ENCODE measurements at regions not wholly inside any gene's neighbourhood (a gene's known extent, or its start where the extent isn't known, plus 50 kb on each side); places are given as distances from the start of the nearest gene placed in this dataset.
A peak's percentile ranks its signal among the peaks of the same experiment; 100 is the strongest.

GRCh38 chr1:212203630-212204029, 81.6 kb upstream of the PPP2R5A start (continued):
- TF ChIP-seq STAT1 (IDR thresholded peaks at IDR 0.05; ENCODE audit: unreplicated experiment), result no peak

GRCh38 chr1:212205006-212205405, 80.2 kb upstream of the PPP2R5A start:
- no peaks in the 10 kb centered on the region for H3K36me3 Mint-ChIP-seq (ENCODE audit: low read depth)
- Histone ChIP-seq H3K4me2 (no peak overlapping the region), H2AFZ (peak overlapping the region; percentile 70; the same call in 1 of the 2 replicates), H3K9me2 (ENCODE audit: insufficient read depth) (peaks cover 3% of the 10 kb centered on the region; the same call in 1 of the 2 replicates), H3K4me3 (no peak overlapping the region), H3K27me3 (ENCODE audit: insufficient read depth) (no peaks in the 10 kb centered on the region), H3F3A (replicated peaks; ENCODE audit: low read depth) (no peaks in the 10 kb centered on the region), H3K27ac (ENCODE audit: low read depth) (no peak overlapping the region), H3K79me2 (replicated peaks; ENCODE audit: insufficient read depth) (no peaks in the 10 kb centered on the region), H3K36me3 (ENCODE audit: insufficient read depth) (no peaks in the 10 kb centered on the region), H3K4me1 (ENCODE audit: insufficient read depth) (0 out of 2 replicates have a peak, but pooled peaks cover 6% of the 10 kb centered on the region), H4K20me1 (replicated peaks; ENCODE audit: insufficient read depth) (no peaks in the 10 kb centered on the region)
- H3K27ac Mint-ChIP-seq, result no peak overlapping the region
- TF ChIP-seq STAT1 (IDR thresholded peaks at IDR 0.05; ENCODE audit: unreplicated experiment) (no peak), NANOG (IDR thresholded peaks at IDR 0.05; ENCODE audit: borderline replicate concordance) (no peak)
- TF ChIP-seq, protein P1, sequence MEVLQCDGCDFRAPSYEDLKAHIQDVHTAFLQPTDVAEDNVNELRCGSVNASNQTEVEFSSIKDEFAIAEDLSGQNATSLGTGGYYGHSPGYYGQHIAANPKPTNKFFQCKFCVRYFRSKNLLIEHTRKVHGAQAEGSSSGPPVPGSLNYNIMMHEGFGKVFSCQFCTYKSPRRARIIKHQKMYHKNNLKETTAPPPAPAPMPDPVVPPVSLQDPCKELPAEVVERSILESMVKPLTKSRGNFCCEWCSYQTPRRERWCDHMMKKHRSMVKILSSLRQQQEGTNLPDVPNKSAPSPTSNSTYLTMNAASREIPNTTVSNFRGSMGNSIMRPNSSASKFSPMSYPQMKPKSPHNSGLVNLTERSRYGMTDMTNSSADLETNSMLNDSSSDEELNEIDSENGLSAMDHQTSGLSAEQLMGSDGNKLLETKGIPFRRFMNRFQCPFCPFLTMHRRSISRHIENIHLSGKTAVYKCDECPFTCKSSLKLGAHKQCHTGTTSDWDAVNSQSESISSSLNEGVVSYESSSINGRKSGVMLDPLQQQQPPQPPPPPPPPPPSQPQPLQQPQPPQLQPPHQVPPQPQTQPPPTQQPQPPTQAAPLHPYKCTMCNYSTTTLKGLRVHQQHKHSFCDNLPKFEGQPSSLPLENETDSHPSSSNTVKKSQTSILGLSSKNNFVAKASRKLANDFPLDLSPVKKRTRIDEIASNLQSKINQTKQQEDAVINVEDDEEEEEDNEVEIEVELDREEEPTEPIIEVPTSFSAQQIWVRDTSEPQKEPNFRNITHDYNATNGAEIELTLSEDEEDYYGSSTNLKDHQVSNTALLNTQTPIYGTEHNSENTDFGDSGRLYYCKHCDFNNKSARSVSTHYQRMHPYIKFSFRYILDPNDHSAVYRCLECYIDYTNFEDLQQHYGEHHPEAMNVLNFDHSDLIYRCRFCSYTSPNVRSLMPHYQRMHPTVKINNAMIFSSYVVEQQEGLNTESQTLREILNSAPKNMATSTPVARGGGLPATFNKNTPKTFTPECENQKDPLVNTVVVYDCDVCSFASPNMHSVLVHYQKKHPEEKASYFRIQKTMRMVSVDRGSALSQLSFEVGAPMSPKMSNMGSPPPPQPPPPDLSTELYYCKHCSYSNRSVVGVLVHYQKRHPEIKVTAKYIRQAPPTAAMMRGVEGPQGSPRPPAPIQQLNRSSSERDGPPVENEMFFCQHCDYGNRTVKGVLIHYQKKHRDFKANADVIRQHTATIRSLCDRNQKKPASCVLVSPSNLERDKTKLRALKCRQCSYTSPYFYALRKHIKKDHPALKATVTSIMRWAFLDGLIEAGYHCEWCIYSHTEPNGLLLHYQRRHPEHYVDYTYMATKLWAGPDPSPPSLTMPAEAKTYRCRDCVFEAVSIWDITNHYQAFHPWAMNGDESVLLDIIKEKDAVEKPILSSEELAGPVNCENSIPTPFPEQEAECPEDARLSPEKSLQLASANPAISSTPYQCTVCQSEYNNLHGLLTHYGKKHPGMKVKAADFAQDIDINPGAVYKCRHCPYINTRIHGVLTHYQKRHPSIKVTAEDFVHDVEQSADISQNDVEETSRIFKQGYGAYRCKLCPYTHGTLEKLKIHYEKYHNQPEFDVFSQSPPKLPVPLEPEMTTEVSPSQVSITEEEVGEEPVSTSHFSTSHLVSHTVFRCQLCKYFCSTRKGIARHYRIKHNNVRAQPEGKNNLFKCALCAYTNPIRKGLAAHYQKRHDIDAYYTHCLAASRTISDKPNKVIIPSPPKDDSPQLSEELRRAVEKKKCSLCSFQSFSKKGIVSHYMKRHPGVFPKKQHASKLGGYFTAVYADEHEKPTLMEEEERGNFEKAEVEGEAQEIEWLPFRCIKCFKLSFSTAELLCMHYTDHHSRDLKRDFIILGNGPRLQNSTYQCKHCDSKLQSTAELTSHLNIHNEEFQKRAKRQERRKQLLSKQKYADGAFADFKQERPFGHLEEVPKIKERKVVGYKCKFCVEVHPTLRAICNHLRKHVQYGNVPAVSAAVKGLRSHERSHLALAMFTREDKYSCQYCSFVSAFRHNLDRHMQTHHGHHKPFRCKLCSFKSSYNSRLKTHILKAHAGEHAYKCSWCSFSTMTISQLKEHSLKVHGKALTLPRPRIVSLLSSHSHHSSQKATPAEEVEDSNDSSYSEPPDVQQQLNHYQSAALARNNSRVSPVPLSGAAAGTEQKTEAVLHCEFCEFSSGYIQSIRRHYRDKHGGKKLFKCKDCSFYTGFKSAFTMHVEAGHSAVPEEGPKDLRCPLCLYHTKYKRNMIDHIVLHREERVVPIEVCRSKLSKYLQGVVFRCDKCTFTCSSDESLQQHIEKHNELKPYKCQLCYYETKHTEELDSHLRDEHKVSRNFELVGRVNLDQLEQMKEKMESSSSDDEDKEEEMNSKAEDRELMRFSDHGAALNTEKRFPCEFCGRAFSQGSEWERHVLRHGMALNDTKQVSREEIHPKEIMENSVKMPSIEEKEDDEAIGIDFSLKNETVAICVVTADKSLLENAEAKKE (CRISPR knock-in tag; IDR thresholded peaks at IDR 0.05), result no peak
- no peak for DNase-seq (ENCODE audit: low spot score)
- ATAC-seq, result no peak
- no peak overlapping the region for H3K4me3 Mint-ChIP-seq
- peaks cover 5% of the 10 kb centered on the region for H3K27me3 Mint-ChIP-seq (ENCODE audit: insufficient read depth, low read depth, poor library complexity)
- H3K4me1 Mint-ChIP-seq, result no peaks in the 10 kb centered on the region; the same call in 2 of the 3 replicates
- no peaks in the 10 kb centered on the region for H3K9me3 Mint-ChIP-seq

DNA sequence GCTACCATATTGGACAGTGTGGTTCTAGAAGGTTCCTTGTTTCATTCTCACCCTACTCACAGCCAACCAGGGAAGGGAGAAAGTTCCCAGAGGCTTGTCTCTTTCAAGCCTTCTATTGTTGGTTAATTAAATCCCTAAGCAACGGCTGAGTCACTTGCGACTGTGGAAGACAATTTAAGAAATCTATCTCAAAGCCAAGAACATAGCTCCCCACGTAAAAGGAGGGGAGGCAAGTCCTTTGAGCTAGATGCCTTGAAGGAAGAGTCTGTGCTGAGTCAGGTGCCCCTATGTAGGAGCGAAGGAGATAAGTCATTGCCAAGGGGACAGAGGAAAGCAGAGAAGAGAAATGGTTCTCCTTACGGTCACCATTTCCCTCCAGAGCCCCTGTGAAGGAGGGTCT, 79.4 kb upstream of the PPP2R5A start:
- peaks cover 5% of the 10 kb centered on the region for H3K27me3 Mint-ChIP-seq (ENCODE audit: insufficient read depth, low read depth, poor library complexity)
- Histone ChIP-seq H3K36me3 (ENCODE audit: insufficient read depth) (no peaks in the 10 kb centered on the region), H3K79me2 (replicated peaks; ENCODE audit: insufficient read depth) (no peaks in the 10 kb centered on the region), H3K4me1 (ENCODE audit: insufficient read depth) (0 out of 2 replicates have a peak, but pooled peaks cover 6% of the 10 kb centered on the region), H2AFZ (no peak overlapping the region), H3K27ac (ENCODE audit: low read depth) (no peak overlapping the region), H3K27me3 (ENCODE audit: insufficient read depth) (no peaks in the 10 kb centered on the region), H3K4me2 (no peak overlapping the region), H3F3A (replicated peaks; ENCODE audit: low read depth) (no peaks in the 10 kb centered on the region), H3K9me2 (ENCODE audit: insufficient read depth) (peaks cover 3% of the 10 kb centered on the region; the same call in 1 of the 2 replicates), H3K4me3 (no peak overlapping the region), H4K20me1 (replicated peaks; ENCODE audit: insufficient read depth) (no peaks in the 10 kb centered on the region)
- ATAC-seq (no peak), DNase-seq (ENCODE audit: low spot score) (no peak)
- H3K36me3 Mint-ChIP-seq (ENCODE audit: low read depth), result no peaks in the 10 kb centered on the region
- no peak overlapping the region for H3K27ac Mint-ChIP-seq
- no peaks in the 10 kb centered on the region; the same call in 2 of the 3 replicates for H3K4me1 Mint-ChIP-seq
- no peak overlapping the region for H3K4me3 Mint-ChIP-seq
- no peak for TF ChIP-seq ETS1 (IDR thresholded peaks at IDR 0.05)
- no peaks in the 10 kb centered on the region for H3K9me3 Mint-ChIP-seq
